ENCODE measurements at regions not wholly inside any gene's neighbourhood (a gene's known extent, or its start where the extent isn't known, plus 50 kb on each side); places are given as distances from the start of the nearest gene placed in this dataset.

- in situ Hi-C loops (cut with MboI; ENCODE audit: low pct_unique_long_range_greater_than_20kb, low sequenced_read_pairs, unreplicated experiment), result no loop called here
- DNase-seq (ENCODE audit: low spot score), result no peak
- TF ChIP-seq CTCF (IDR thresholded peaks at IDR 0.05; ENCODE audit: extremely low read depth, insufficient read depth, missing control alignments), result no peak
Observed at GRCh38 chr4:144557404-144557803, 88.6 kb upstream of the HHIP start.

- TF ChIP-seq CTCF (IDR thresholded peaks at IDR 0.05; ENCODE audit: extremely low read depth, insufficient read depth, missing control alignments), result no peak
- in situ Hi-C loops (cut with MboI; ENCODE audit: low pct_unique_long_range_greater_than_20kb, low sequenced_read_pairs, unreplicated experiment), result no loop called here
- no peak for DNase-seq (ENCODE audit: low spot score)
Observed at GRCh38 chr4:144562019-144562705, 83.8 kb upstream of the HHIP start.

- in situ Hi-C loops (cut with MboI; ENCODE audit: low pct_unique_long_range_greater_than_20kb, low sequenced_read_pairs, unreplicated experiment), result no loop called here
- no peak for TF ChIP-seq CTCF (IDR thresholded peaks at IDR 0.05; ENCODE audit: extremely low read depth, insufficient read depth, missing control alignments)
- no peak for DNase-seq (ENCODE audit: low spot score)
Observed at GRCh38 chr4:144564358-144564757, 81.6 kb upstream of the HHIP start.

GRCh38 chr4:144565527-144566195, 80.3 kb upstream of the HHIP start:
- TF ChIP-seq CTCF (IDR thresholded peaks at IDR 0.05; ENCODE audit: extremely low read depth, insufficient read depth, missing control alignments), result no peak
- DNase-seq (ENCODE audit: low spot score), result no peak
- in situ Hi-C loops (cut with MboI; ENCODE audit: low pct_unique_long_range_greater_than_20kb, low sequenced_read_pairs, unreplicated experiment), result no loop called here

GRCh38 chr4:144572660-144573059, 73.3 kb upstream of the HHIP start:
- DNase-seq (ENCODE audit: low spot score), result no peak
- in situ Hi-C loops (cut with MboI; ENCODE audit: low pct_unique_long_range_greater_than_20kb, low sequenced_read_pairs, unreplicated experiment), result no loop called here
- TF ChIP-seq CTCF (IDR thresholded peaks at IDR 0.05; ENCODE audit: extremely low read depth, insufficient read depth, missing control alignments), result peak; percentile 16

- in situ Hi-C loops (cut with MboI; ENCODE audit: low pct_unique_long_range_greater_than_20kb, low sequenced_read_pairs, unreplicated experiment), result no loop called here
- TF ChIP-seq CTCF (IDR thresholded peaks at IDR 0.05; ENCODE audit: extremely low read depth, insufficient read depth, missing control alignments), result no peak
- DNase-seq (ENCODE audit: low spot score), result no peak
Observed at GRCh38 chr4:144574000-144574399, 72.0 kb upstream of the HHIP start.

All from GM13977 (cell line).